ENCODE measurements at regions not wholly inside any gene's neighbourhood (a gene's known extent, or its start where the extent isn't known, plus 50 kb on each side); places are given as distances from the start of the nearest gene placed in this dataset.

GRCh38 chr5:124664287-124664686 lies 82.2 kb downstream of the ZNF608 start:
- no peak for DNase-seq (ENCODE audit: low read depth)

GRCh38 chr5:124663101-124663506 lies 83.3 kb downstream of the ZNF608 start:
- peak; percentile 83 for DNase-seq (ENCODE audit: low read depth)

- DNase-seq (ENCODE audit: low read depth): no peak
Measured at GRCh38 chr5:124662181-124662781, 84.2 kb downstream of the ZNF608 start.

GRCh38 chr5:124661317-124662141 lies 84.9 kb downstream of the ZNF608 start:
- DNase-seq (ENCODE audit: low read depth): peak; percentile 91

- DNase-seq (ENCODE audit: low read depth): peak; percentile 87
Measured at GRCh38 chr5:124660229-124661093, 86.0 kb downstream of the ZNF608 start.

- DNase-seq (ENCODE audit: low read depth): no peak
Measured at GRCh38 chr5:124659798-124660197, 86.6 kb downstream of the ZNF608 start.

- DNase-seq (ENCODE audit: low read depth): no peak
Measured at GRCh38 chr5:124658867-124659557, 87.4 kb downstream of the ZNF608 start.

- peak; percentile 94 for DNase-seq (ENCODE audit: low read depth)
Measured at GRCh38 chr5:124655921-124656511, 90.4 kb downstream of the ZNF608 start.

GRCh38 chr5:124655251-124655917 lies 91.1 kb downstream of the ZNF608 start:
- peak; percentile 89 for DNase-seq (ENCODE audit: low read depth)

GRCh38 chr5:124654418-124654817 lies 92.0 kb downstream of the ZNF608 start:
- peak; percentile 56 for DNase-seq (ENCODE audit: low read depth)

- DNase-seq (ENCODE audit: low read depth): no peak
Measured at GRCh38 chr5:124653666-124654065, 92.8 kb downstream of the ZNF608 start.

- no peak for DNase-seq (ENCODE audit: low read depth)
Measured at GRCh38 chr5:124652892-124653441, 93.5 kb downstream of the ZNF608 start.

- no peak for DNase-seq (ENCODE audit: low read depth)
Measured at GRCh38 chr5:124652514-124652819, 94.0 kb downstream of the ZNF608 start.

- peak; percentile 84 for DNase-seq (ENCODE audit: low read depth)
Measured at GRCh38 chr5:124651663-124652513, 94.6 kb downstream of the ZNF608 start.

- DNase-seq (ENCODE audit: low read depth): no peak
Measured at GRCh38 chr5:124650951-124651662, 95.3 kb downstream of the ZNF608 start.

GRCh38 chr5:124650147-124650561 lies 96.3 kb downstream of the ZNF608 start:
- peak; percentile 33 for DNase-seq (ENCODE audit: low read depth)

- DNase-seq (ENCODE audit: low read depth): peak; percentile 96
Measured at GRCh38 chr5:124649491-124650146, 96.8 kb downstream of the ZNF608 start.

- no peak for DNase-seq (ENCODE audit: low read depth)
Measured at GRCh38 chr5:124648902-124649467, 97.5 kb downstream of the ZNF608 start.
